B cell (primary cell): ENCODE measurements at regions not wholly inside any gene's neighbourhood (a gene's known extent, or its start where the extent isn't known, plus 50 kb on each side); places are given as distances from the start of the nearest gene placed in this dataset.

ENCODE experiments used
- ATAC-seq: fragments of 200-7000 bp; cut with Tn5 transposase; one replicate; pipeline ENCODE4 v1.10.0; 2021; ENCODE audit warnings: low read depth, mild to moderate bottlenecking, moderate number of reproducible peaks, moderate library complexity
- CTCF ChIA-PET: fragments of 350-600 bp; sonication (Branson Sonifier 250); formaldehyde crosslinking; loops from one replicate; lab custom pipeline; 2021; ENCODE audit warnings: antibody characterized with exemption, inconsistent platforms; lab: Charles Lee
- POLR2A ChIA-PET: fragments of 350-600 bp; sonication (Branson Sonifier 250); formaldehyde crosslinking; loops from one replicate; lab custom pipeline; 2021; ENCODE audit warnings: antibody characterized with exemption; lab: Charles Lee
- DNase-seq: peaks from one replicate; pipeline ENCODE4 v3.0.0; 2013
- H2AFZ ChIP-seq: 2 replicates; pipeline ENCODE4 v1.6.1; 2012; ENCODE audit warnings: mild to moderate bottlenecking, low read depth, low read length; ENCODE audit not compliant: insufficient read depth, poor library complexity, severe bottlenecking
- H3K27ac ChIP-seq, 2 donors: 1 replicate in 1 of 2; 2 replicates in 1 of 2; pipeline ENCODE4 v1.5.1; 2012 to 2013; ENCODE audit warnings: low read length in 2 of 2, mild to moderate bottlenecking in 2 of 2, moderate library complexity in 1 of 2
- H3K27me3 ChIP-seq, 4 experiments: fragments of 200-600 bp in 1 of 4; sonication (generic) in 1 of 4; replicated peaks in 1 of 4; 1 replicate in 2 of 4; 2 replicates in 2 of 4; pipeline versions ENCODE4 v1.6.1 to v1.7.0; 2013 to 2016; ENCODE audit warnings: low read length in 3 of 4, mild to moderate bottlenecking in 2 of 4, mixed read lengths in 1 of 4, moderate library complexity in 1 of 4; ENCODE audit not compliant: insufficient read depth in 4 of 4, control insufficient read depth in 3 of 4; ENCODE audit errors: control extremely low read depth in 1 of 4
- H3K36me3 ChIP-seq, 2 experiments: replicated peaks in 1 of 2; 1 replicate in 1 of 2; 2 replicates in 1 of 2; pipeline versions ENCODE4 v1.6.1 to v1.7.1; 2013; ENCODE audit warnings: low read length in 1 of 2; ENCODE audit not compliant: insufficient read depth in 2 of 2, control insufficient read depth in 1 of 2; ENCODE audit errors: control extremely low read depth in 1 of 2, extremely low read depth in 1 of 2
- H3K4me1 ChIP-seq, 2 donors: fragments of 200-600 bp in 1 of 2; sonication (generic) in 1 of 2; 1 replicate in 1 of 2; 2 replicates in 1 of 2; pipeline versions ENCODE4 v1.5.1 to v1.6.1; 2013 to 2017; ENCODE audit warnings: low read length in 2 of 2; ENCODE audit not compliant: control insufficient read depth in 2 of 2, insufficient read depth in 2 of 2
- H3K4me2 ChIP-seq: replicated peaks from 2 replicates; pipeline ENCODE3; 2012; ENCODE audit warnings: mild to moderate bottlenecking, low read depth, low read length; ENCODE audit not compliant: poor library complexity, severe bottlenecking
- H3K4me3 ChIP-seq, 5 experiments: fragments of 200-600 bp in 1 of 5; sonication (generic) in 1 of 5; 1 replicate in 3 of 5; 2 replicates in 2 of 5; pipeline versions ENCODE4 v1.5.1 to v1.7.0; 2011 to 2016; ENCODE audit warnings: low read length in 4 of 5, mild to moderate bottlenecking in 4 of 5, low read depth in 2 of 5, control low read depth in 1 of 5, moderate library complexity in 1 of 5; ENCODE audit not compliant: insufficient read depth in 1 of 5; ENCODE audit errors: control extremely low read depth in 1 of 5, extremely low read depth in 1 of 5
- H3K79me2 ChIP-seq: fragments of 200-600 bp; sonication (generic); one replicate; pipeline ENCODE4 v1.6.0; 2016; ENCODE audit warnings: low read length; ENCODE audit not compliant: control insufficient read depth, insufficient read depth
- H3K9ac ChIP-seq: fragments of 200-600 bp; sonication (generic); 2 replicates; pipeline ENCODE4 v1.6.1; 2017; ENCODE audit warnings: mild to moderate bottlenecking, low read length, moderate library complexity
- H3K9me3 ChIP-seq, 3 donors: one replicate each; pipeline versions ENCODE4 v1.6.1 to v1.7.1; 2013; ENCODE audit warnings: low read length in 2 of 3; ENCODE audit not compliant: control insufficient read depth in 2 of 3, insufficient read depth in 1 of 3; ENCODE audit errors: control extremely low read depth in 1 of 3
- H4K20me1 ChIP-seq: 2 replicates; pipeline ENCODE4 v1.6.0; 2012; ENCODE audit warnings: mild to moderate bottlenecking, low read length; ENCODE audit not compliant: insufficient read depth, control insufficient read depth, poor library complexity, severe bottlenecking
- H3K27ac Mint-ChIP-seq: one replicate; pipeline ENCODE4 v1.8.0; 2021; ENCODE audit warnings: mixed read lengths
- H3K27me3 Mint-ChIP-seq: one replicate; pipeline ENCODE4 v1.8.0; 2021; ENCODE audit warnings: mixed read lengths
- H3K4me1 Mint-ChIP-seq: one replicate; pipeline ENCODE4 v1.8.0; 2021; ENCODE audit warnings: mixed read lengths
- H3K4me3 Mint-ChIP-seq: one replicate; pipeline ENCODE4 v1.8.0; 2021; ENCODE audit warnings: mixed read lengths
- H3K9me3 Mint-ChIP-seq: one replicate; pipeline ENCODE4 v1.8.0; 2022; ENCODE audit warnings: mixed read lengths; ENCODE audit not compliant: insufficient read depth
- EZH2 ChIP-seq: IDR thresholded peaks from 2 replicates; pipeline ENCODE4 v1.6.1; 2012; ENCODE audit warnings: borderline replicate concordance, low read depth, mild to moderate bottlenecking, moderate library complexity, low read length; ENCODE audit not compliant: insufficient read depth, poor library complexity, severe bottlenecking
- WGBS: methylation state at CpG from one replicate; pipeline ENCODE4 v1.1.5; 2013; ENCODE audit warnings: missing lambda C conversion rate; ENCODE audit not compliant: insufficient coverage; 5-methylcytosine and 5-hydroxymethylcytosine counted together
- intact Hi-C: fragments of 100-400 bp; cut with micrococcal nuclease; formaldehyde crosslinking; loops from one replicate; pipeline ENCODE4 v1.10.0; 2022
- TF ChIP-seq, protein P1 (sequence below): fragments of 200-600 bp; IDR thresholded peaks from one replicate; pipeline ENCODE4 v1.8.0; 2022; ENCODE audit warnings: antibody characterized with exemption, mild to moderate bottlenecking

DNA sequence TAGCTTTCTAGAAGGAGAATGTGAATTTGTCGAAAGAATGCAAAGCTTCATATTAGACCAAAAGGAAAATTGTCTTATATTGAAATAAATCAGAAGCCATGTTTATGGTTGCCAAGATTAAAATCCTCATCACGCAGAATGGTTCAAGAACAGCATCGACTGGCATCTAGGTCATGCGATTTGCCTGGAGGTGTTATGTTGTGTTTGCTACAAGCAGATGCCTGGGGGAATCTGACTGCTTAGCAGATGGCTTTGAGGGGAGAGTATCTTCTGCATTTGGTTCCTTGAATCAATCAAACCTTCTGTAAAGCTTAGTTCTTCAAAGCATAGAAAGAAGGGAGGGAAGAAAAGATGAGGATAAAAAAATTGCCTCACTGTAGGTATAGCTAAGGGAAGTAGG, 585.8 kb downstream of the QKI start:
- Histone ChIP-seq H3K27me3 (no peaks in the 10 kb centered on the region), H3K27ac (no peak overlapping the region), H3K4me1 (no peaks in the 10 kb centered on the region), H3K36me3 (no peaks in the 10 kb centered on the region), H4K20me1 (no peaks in the 10 kb centered on the region), H3K9me3 (no peaks in the 10 kb centered on the region), H2AFZ (no peak overlapping the region), H3K79me2 (no peaks in the 10 kb centered on the region), H3K9ac (no peak overlapping the region), H3K4me2 (no peak overlapping the region), H3K4me3 (no peak overlapping the region)
- WGBS, result 100% methylated on average over 2 of the region's 4 CpGs
- H3K4me1 Mint-ChIP-seq, result no peaks in the 10 kb centered on the region
- TF ChIP-seq, protein P1, sequence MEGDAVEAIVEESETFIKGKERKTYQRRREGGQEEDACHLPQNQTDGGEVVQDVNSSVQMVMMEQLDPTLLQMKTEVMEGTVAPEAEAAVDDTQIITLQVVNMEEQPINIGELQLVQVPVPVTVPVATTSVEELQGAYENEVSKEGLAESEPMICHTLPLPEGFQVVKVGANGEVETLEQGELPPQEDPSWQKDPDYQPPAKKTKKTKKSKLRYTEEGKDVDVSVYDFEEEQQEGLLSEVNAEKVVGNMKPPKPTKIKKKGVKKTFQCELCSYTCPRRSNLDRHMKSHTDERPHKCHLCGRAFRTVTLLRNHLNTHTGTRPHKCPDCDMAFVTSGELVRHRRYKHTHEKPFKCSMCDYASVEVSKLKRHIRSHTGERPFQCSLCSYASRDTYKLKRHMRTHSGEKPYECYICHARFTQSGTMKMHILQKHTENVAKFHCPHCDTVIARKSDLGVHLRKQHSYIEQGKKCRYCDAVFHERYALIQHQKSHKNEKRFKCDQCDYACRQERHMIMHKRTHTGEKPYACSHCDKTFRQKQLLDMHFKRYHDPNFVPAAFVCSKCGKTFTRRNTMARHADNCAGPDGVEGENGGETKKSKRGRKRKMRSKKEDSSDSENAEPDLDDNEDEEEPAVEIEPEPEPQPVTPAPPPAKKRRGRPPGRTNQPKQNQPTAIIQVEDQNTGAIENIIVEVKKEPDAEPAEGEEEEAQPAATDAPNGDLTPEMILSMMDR, result no peak
- TF ChIP-seq EZH2, result no peak
- H3K27ac Mint-ChIP-seq, result no peak overlapping the region
- peaks cover 14% of the 10 kb centered on the region for H3K27me3 Mint-ChIP-seq
- no peak for DNase-seq
- H3K4me3 Mint-ChIP-seq, result no peak overlapping the region
- ATAC-seq, result no peak
- POLR2A ChIA-PET, result no interaction called here
- intact Hi-C loops, result no loop called here
- H3K9me3 Mint-ChIP-seq, result no peaks in the 10 kb centered on the region
- CTCF ChIA-PET, result no interaction called here

DNA sequence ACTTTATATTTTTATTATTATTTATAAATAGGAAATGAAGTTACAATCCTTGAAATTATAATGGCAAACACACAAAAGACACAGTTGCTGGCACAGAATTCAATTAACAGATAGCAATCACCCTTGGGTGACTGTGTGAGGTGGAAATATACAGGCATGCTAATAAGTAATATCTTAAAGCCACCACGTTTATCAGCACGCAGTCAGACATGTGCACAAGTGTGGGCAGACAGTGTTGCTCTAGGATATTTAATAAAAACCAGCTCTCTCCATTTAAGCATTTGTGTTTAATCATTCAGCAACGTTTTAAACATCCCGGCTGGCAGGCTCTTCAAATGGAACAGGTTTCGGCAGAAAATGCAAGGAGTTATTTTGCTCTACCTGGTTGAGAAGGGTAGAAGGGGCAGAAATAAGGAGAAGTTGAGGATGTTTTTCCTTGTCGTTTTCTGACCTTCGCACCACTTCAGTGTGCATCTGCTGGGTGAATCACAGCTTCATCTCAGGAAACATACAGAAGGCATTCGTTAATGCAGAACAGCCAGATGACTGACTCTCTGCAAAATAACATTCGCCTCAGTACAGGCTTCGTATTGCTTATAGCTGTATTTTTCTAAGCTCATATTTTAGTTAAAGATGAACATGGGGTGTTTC, 585.1 kb downstream of the QKI start:
- intact Hi-C loops, result no loop called here
- 92% methylated on average over 2 of the region's 10 CpGs for WGBS
- TF ChIP-seq EZH2, result no peak
- TF ChIP-seq, protein P1, result no peak
- H3K4me3 ChIP-seq, result no peak overlapping the region
- no peak overlapping the region for H2AFZ ChIP-seq
- H3K4me1 ChIP-seq, result no peaks in the 10 kb centered on the region
- no peak overlapping the region for H3K27ac Mint-ChIP-seq
- H3K4me2 ChIP-seq, result no peak overlapping the region
- H3K27me3 ChIP-seq, result no peaks in the 10 kb centered on the region
- CTCF ChIA-PET, result no interaction called here
- H3K9ac ChIP-seq, result no peak overlapping the region
- H3K27me3 Mint-ChIP-seq, result peaks cover 17% of the 10 kb centered on the region
- ATAC-seq (no peak), DNase-seq (no peak)
- H4K20me1 ChIP-seq, result no peaks in the 10 kb centered on the region
- H3K4me3 Mint-ChIP-seq, result no peak overlapping the region
- no peaks in the 10 kb centered on the region for H3K9me3 Mint-ChIP-seq
- no peaks in the 10 kb centered on the region for H3K9me3 ChIP-seq
- H3K4me1 Mint-ChIP-seq, result no peaks in the 10 kb centered on the region
- H3K36me3 ChIP-seq, result no peaks in the 10 kb centered on the region
- POLR2A ChIA-PET, result no interaction called here
- H3K27ac ChIP-seq, result no peak overlapping the region
- no peaks in the 10 kb centered on the region for H3K79me2 ChIP-seq
